MM.1S (cell line): ENCODE measurements at regions not wholly inside any gene's neighbourhood (a gene's known extent, or its start where the extent isn't known, plus 50 kb on each side); places are given as distances from the start of the nearest gene placed in this dataset.

Experiments used
- DNase-seq: peaks from one replicate; pipeline ENCODE4 v3.0.0-alpha.2; 2015
- H2AFZ ChIP-seq: fragments of 300-600 bp; sonication (generic); 2 replicates; pipeline ENCODE4 v1.6.0; 2016; ENCODE audit warnings: antibody characterized with exemption, low read length
- H3F3A ChIP-seq: fragments of 300-600 bp; sonication (generic); 2 replicates; pipeline ENCODE4 v1.6.1; 2016; ENCODE audit warnings: mild to moderate bottlenecking, antibody characterized with exemption, low read length, moderate library complexity, mixed read lengths; ENCODE audit not compliant: insufficient read depth
- H3K27ac ChIP-seq: fragments of 300-600 bp; sonication (generic); 2 replicates; pipeline ENCODE4 v1.5.1; 2016; ENCODE audit warnings: mild to moderate bottlenecking, low read length
- H3K27me3 ChIP-seq: fragments of 300-600 bp; sonication (generic); replicated peaks from 2 replicates; pipeline ENCODE4 v1.6.0; 2016; ENCODE audit warnings: low read length; ENCODE audit not compliant: insufficient read depth
- H3K36me3 ChIP-seq: fragments of 300-600 bp; sonication (generic); replicated peaks from 2 replicates; pipeline ENCODE4 v1.6.1; 2016; ENCODE audit warnings: mild to moderate bottlenecking, low read length, mixed read lengths; ENCODE audit not compliant: insufficient read depth
- H3K4me1 ChIP-seq: fragments of 300-600 bp; sonication (generic); 2 replicates; pipeline ENCODE4 v1.6.1; 2016; ENCODE audit warnings: low read length, mixed read lengths
- H3K4me2 ChIP-seq: fragments of 300-600 bp; sonication (generic); 2 replicates; pipeline ENCODE4 v1.6.0; 2016; ENCODE audit warnings: low read depth, low read length
- H3K4me3 ChIP-seq: fragments of 300-600 bp; sonication (generic); 2 replicates; pipeline ENCODE4 v1.5.1; 2016; ENCODE audit warnings: low read length, mixed read lengths
- H3K79me2 ChIP-seq: fragments of 300-600 bp; sonication (generic); 2 replicates; pipeline ENCODE4 v1.6.1; 2016; ENCODE audit warnings: mixed run types, low read length, mixed read lengths
- H3K9ac ChIP-seq: fragments of 300-600 bp; sonication (generic); 2 replicates; pipeline ENCODE4 v1.6.1; 2016; ENCODE audit warnings: low read length, mixed read lengths
- H3K9me2 ChIP-seq: fragments of 300-600 bp; sonication (generic); replicated peaks from 2 replicates; pipeline ENCODE4 v1.6.1; 2016; ENCODE audit warnings: mild to moderate bottlenecking, low read length, mixed read lengths; ENCODE audit not compliant: insufficient read depth
- H3K9me3 ChIP-seq: fragments of 300-600 bp; sonication (generic); replicated peaks from 2 replicates; pipeline ENCODE4 v1.6.1; 2016; ENCODE audit warnings: mild to moderate bottlenecking, low read length, mixed read lengths; ENCODE audit not compliant: insufficient read depth
- H4K20me1 ChIP-seq: fragments of 300-600 bp; sonication (generic); 2 replicates; pipeline ENCODE4 v1.6.1; 2016; ENCODE audit warnings: mild to moderate bottlenecking, low read length, moderate library complexity, mixed read lengths; ENCODE audit not compliant: insufficient read depth
- CTCF ChIP-seq: fragments of 300-600 bp; sonication (generic); IDR thresholded peaks from 2 replicates; pipeline ENCODE4 v1.5.1; 2016; ENCODE audit warnings: antibody characterized with exemption, low read length, mixed read lengths
- EZH2 ChIP-seq: fragments of 300-600 bp; sonication (generic); optimal IDR thresholded peaks from 2 replicates; pipeline ENCODE3; 2017; ENCODE audit warnings: low read depth, mild to moderate bottlenecking, antibody characterized with exemption, low read length, mixed read lengths
- EZH2phosphoT487 ChIP-seq: fragments of 300-600 bp; sonication (generic); IDR thresholded peaks from 2 replicates; pipeline ENCODE4 v1.6.1; 2018; ENCODE audit warnings: antibody characterized with exemption, low read length

- no peaks in the 10 kb centered on the region for H4K20me1 ChIP-seq
- no peaks in the 10 kb centered on the region for H3K36me3 ChIP-seq
- no peaks in the 10 kb centered on the region for H3K4me1 ChIP-seq
- H3K27ac ChIP-seq: no peak overlapping the region
- no peaks in the 10 kb centered on the region for H3K27me3 ChIP-seq
- no peak overlapping the region for H3K4me2 ChIP-seq
- no peak overlapping the region for H2AFZ ChIP-seq
- no peak for DNase-seq
- no peak overlapping the region for H3K9ac ChIP-seq
- H3K9me2 ChIP-seq: no peaks in the 10 kb centered on the region
- TF ChIP-seq EZH2 (no peak), EZH2phosphoT487 (no peak), CTCF (no peak)
- H3F3A ChIP-seq: no peaks in the 10 kb centered on the region
- no peaks in the 10 kb centered on the region for H3K9me3 ChIP-seq
- no peaks in the 10 kb centered on the region for H3K79me2 ChIP-seq
- H3K4me3 ChIP-seq: no peak overlapping the region
Observed at GRCh38 chr7:32137059-32137458, 66.9 kb upstream of the PDE1C start.

GRCh38 chr7:32131091-32131490 is 60.9 kb upstream of the PDE1C start:
- H3K79me2 ChIP-seq: no peaks in the 10 kb centered on the region
- H3K36me3 ChIP-seq: no peaks in the 10 kb centered on the region
- H3F3A ChIP-seq: no peaks in the 10 kb centered on the region
- H3K4me2 ChIP-seq: no peak overlapping the region
- H3K4me3 ChIP-seq: no peak overlapping the region
- H3K27me3 ChIP-seq: no peaks in the 10 kb centered on the region
- H3K27ac ChIP-seq: no peak overlapping the region
- H3K9ac ChIP-seq: no peak overlapping the region
- no peaks in the 10 kb centered on the region for H3K9me2 ChIP-seq
- DNase-seq: no peak
- TF ChIP-seq EZH2phosphoT487 (no peak), CTCF (no peak), EZH2 (no peak)
- H4K20me1 ChIP-seq: no peaks in the 10 kb centered on the region
- no peak overlapping the region for H2AFZ ChIP-seq
- H3K4me1 ChIP-seq: no peaks in the 10 kb centered on the region
- no peaks in the 10 kb centered on the region for H3K9me3 ChIP-seq

- H3K9me2 ChIP-seq: no peaks in the 10 kb centered on the region
- H3K79me2 ChIP-seq: no peaks in the 10 kb centered on the region
- no peak for DNase-seq
- H2AFZ ChIP-seq: no peak overlapping the region
- H4K20me1 ChIP-seq: no peaks in the 10 kb centered on the region
- TF ChIP-seq EZH2phosphoT487 (no peak), CTCF (no peak), EZH2 (no peak)
- H3F3A ChIP-seq: no peaks in the 10 kb centered on the region
- H3K4me2 ChIP-seq: no peak overlapping the region
- H3K27me3 ChIP-seq: no peaks in the 10 kb centered on the region
- H3K4me1 ChIP-seq: no peaks in the 10 kb centered on the region
- H3K36me3 ChIP-seq: no peaks in the 10 kb centered on the region
- H3K9me3 ChIP-seq: no peaks in the 10 kb centered on the region
- H3K9ac ChIP-seq: no peak overlapping the region
- no peak overlapping the region for H3K4me3 ChIP-seq
- no peak overlapping the region for H3K27ac ChIP-seq
Observed at GRCh38 chr7:32126843-32127242, 56.6 kb upstream of the PDE1C start.
